Stimulated activated CD4-positive, alpha-beta T cell treated with anti-CD3 and anti-CD28 coated beads, Interleukin-4, amount 100 ng/mL, for 4 hours (primary cell): ENCODE measurements at regions not wholly inside any gene's neighbourhood (a gene's known extent, or its start where the extent isn't known, plus 50 kb on each side); places are given as distances from the start of the nearest gene placed in this dataset.

Source experiments
- DNase-seq, 2 experiments: peaks; one replicate each; pipeline ENCODE4 v3.0.0-alpha.2; 2020

- DNase-seq, result no peak
These were observed 98.9 kb upstream of the PJA1 start for GRCh38 chrX:69264158-69264581.

GRCh38 chrX:69263251-69263820, 98.1 kb upstream of the PJA1 start:
- DNase-seq, result no peak

- DNase-seq, result no peak
These were observed 97.0 kb upstream of the PJA1 start for GRCh38 chrX:69262036-69262936.

- DNase-seq, result no peak
These were observed 94.9 kb upstream of the PJA1 start for GRCh38 chrX:69260169-69260568.

GRCh38 chrX:69258893-69259292, 93.6 kb upstream of the PJA1 start:
- DNase-seq, result no peak

GRCh38 chrX:69257499-69258127, 92.4 kb upstream of the PJA1 start:
- no peak for DNase-seq

- no peak for DNase-seq
These were observed 91.0 kb upstream of the PJA1 start for GRCh38 chrX:69256291-69256565.

- DNase-seq, result no peak
These were observed 90.4 kb upstream of the PJA1 start for GRCh38 chrX:69255441-69256290.

- DNase-seq, result no peak
These were observed 88.6 kb upstream of the PJA1 start for GRCh38 chrX:69253821-69254220.

- DNase-seq, result no peak
These were observed 78.0 kb upstream of the PJA1 start for GRCh38 chrX:69243276-69243675.

- DNase-seq, result no peak
These were observed 73.6 kb upstream of the PJA1 start for GRCh38 chrX:69238887-69239231.

- no peak for DNase-seq
These were observed 73.0 kb upstream of the PJA1 start for GRCh38 chrX:69238114-69238886.

GRCh38 chrX:69237236-69237635, 72.0 kb upstream of the PJA1 start:
- no peak for DNase-seq

GRCh38 chrX:69236641-69237040, 71.4 kb upstream of the PJA1 start:
- no peak for DNase-seq

GRCh38 chrX:69234624-69235023, 69.4 kb upstream of the PJA1 start:
- DNase-seq, result no peak

GRCh38 chrX:69232945-69233344, 67.7 kb upstream of the PJA1 start:
- DNase-seq, result no peak

GRCh38 chrX:69231903-69232302, 66.7 kb upstream of the PJA1 start:
- DNase-seq, result no peak

GRCh38 chrX:69229436-69229835, 64.2 kb upstream of the PJA1 start:
- DNase-seq, result no peak

- DNase-seq, result no peak
These were observed 63.5 kb upstream of the PJA1 start for GRCh38 chrX:69228732-69229131.

GRCh38 chrX:69226459-69227158, 61.4 kb upstream of the PJA1 start:
- DNase-seq, result no peak

- DNase-seq, result peak; percentile 59 to 73
These were observed 57.1 kb upstream of the PJA1 start for GRCh38 chrX:69222103-69223090.
